ENCODE measurements at regions not wholly inside any gene's neighbourhood (a gene's known extent, or its start where the extent isn't known, plus 50 kb on each side); places are given as distances from the start of the nearest gene placed in this dataset.
"Not testable (repeated sequence)": the region's sequence is repeated elsewhere in the genome, so short reads cannot be mapped to it uniquely, and the experiment has no call there.

- no peak for DNase-seq (ENCODE audit: low read depth)
Measured at GRCh38 chr13:52931131-52931530, 82.7 kb upstream of the PCDH8 start.

- no peak for DNase-seq (ENCODE audit: low read depth)
Measured at GRCh38 chr13:52929846-52930245, 81.4 kb upstream of the PCDH8 start.

- DNase-seq (ENCODE audit: low read depth), result no peak
Measured at GRCh38 chr13:52926971-52927370, 78.5 kb upstream of the PCDH8 start.

- no peak for DNase-seq (ENCODE audit: low read depth)
Measured at GRCh38 chr13:52925775-52926285, 77.4 kb upstream of the PCDH8 start.

GRCh38 chr13:52925251-52925650 is 76.8 kb upstream of the PCDH8 start:
- no peak for DNase-seq (ENCODE audit: low read depth)

GRCh38 chr13:52924289-52925148 is 76.1 kb upstream of the PCDH8 start:
- no peak for DNase-seq (ENCODE audit: low read depth)

- no peak for DNase-seq (ENCODE audit: low read depth)
Measured at GRCh38 chr13:52922961-52923360, 74.5 kb upstream of the PCDH8 start.

GRCh38 chr13:52921194-52921593 is 72.8 kb upstream of the PCDH8 start:
- no peak for DNase-seq (ENCODE audit: low read depth)

GRCh38 chr13:52916486-52916990 is 68.1 kb upstream of the PCDH8 start:
- no peak for DNase-seq (ENCODE audit: low read depth)

- no peak for DNase-seq (ENCODE audit: low read depth)
Measured at GRCh38 chr13:52911340-52911739, 62.9 kb upstream of the PCDH8 start.

- not testable (repeated sequence) for DNase-seq (ENCODE audit: low read depth)
Measured at GRCh38 chr13:52910318-52910717, 61.9 kb upstream of the PCDH8 start.

GRCh38 chr13:52906122-52906903 is 57.9 kb upstream of the PCDH8 start:
- no peak for DNase-seq (ENCODE audit: low read depth)

- no peak for DNase-seq (ENCODE audit: low read depth)
Measured at GRCh38 chr13:52905701-52906100, 57.3 kb upstream of the PCDH8 start.

- DNase-seq (ENCODE audit: low read depth), result no peak
Measured at GRCh38 chr13:52903320-52903719, 54.9 kb upstream of the PCDH8 start.

- no peak for DNase-seq (ENCODE audit: low read depth)
Measured at GRCh38 chr13:52899206-52899605, 50.8 kb upstream of the PCDH8 start.
